HEK293 (cell line): ENCODE measurements at regions not wholly inside any gene's neighbourhood (a gene's known extent, or its start where the extent isn't known, plus 50 kb on each side); places are given as distances from the start of the nearest gene placed in this dataset.

Source experiments
- SETDB1 ChIP-seq: IDR thresholded peaks from one replicate; pipeline ENCODE4 v1.6.1; 2017; ENCODE audit warnings: mild to moderate bottlenecking, low read length, moderate library complexity, mixed read lengths; ENCODE audit not compliant: insufficient read length
- YY1 ChIP-seq: fragments of 450-650 bp; formaldehyde crosslinking; IDR thresholded peaks from 2 replicates; pipeline ENCODE4 v1.5.1; 2018; ENCODE audit warnings: missing biosample characterization, missing genetic modification characterization
- ZBTB7A ChIP-seq: fragments of 450-650 bp; formaldehyde crosslinking; IDR thresholded peaks from 2 replicates; pipeline ENCODE4 v1.5.1; 2016; ENCODE audit warnings: low read depth, missing biosample characterization, missing genetic modification characterization
- ZFP37 ChIP-seq: fragments of 450-650 bp; formaldehyde crosslinking; IDR thresholded peaks from 2 replicates; pipeline ENCODE4 v1.5.1; 2016; ENCODE audit warnings: missing biosample characterization, missing genetic modification characterization
- ZNF37A ChIP-seq: fragments of 450-650 bp; IDR thresholded peaks from 2 replicates; pipeline ENCODE4 v1.5.1; 2018; ENCODE audit warnings: missing biosample characterization, missing genetic modification characterization
- TF ChIP-seq, protein P1 (sequence below): fragments of 450-650 bp; formaldehyde crosslinking; IDR thresholded peaks from 2 replicates; pipeline ENCODE4 v1.5.1; 2016; ENCODE audit warnings: missing biosample characterization, missing genetic modification characterization
- TF ChIP-seq, protein P2 (sequence below): fragments of 450-650 bp; formaldehyde crosslinking; IDR thresholded peaks from 2 replicates; pipeline ENCODE4 v1.5.1; 2017; ENCODE audit warnings: missing biosample characterization, missing genetic modification characterization
- TF ChIP-seq, protein P3 (sequence below): fragments of 450-650 bp; formaldehyde crosslinking; IDR thresholded peaks from 2 replicates; pipeline ENCODE4 v1.5.1; 2016; ENCODE audit warnings: missing biosample characterization, missing genetic modification characterization, low read depth

DNA sequence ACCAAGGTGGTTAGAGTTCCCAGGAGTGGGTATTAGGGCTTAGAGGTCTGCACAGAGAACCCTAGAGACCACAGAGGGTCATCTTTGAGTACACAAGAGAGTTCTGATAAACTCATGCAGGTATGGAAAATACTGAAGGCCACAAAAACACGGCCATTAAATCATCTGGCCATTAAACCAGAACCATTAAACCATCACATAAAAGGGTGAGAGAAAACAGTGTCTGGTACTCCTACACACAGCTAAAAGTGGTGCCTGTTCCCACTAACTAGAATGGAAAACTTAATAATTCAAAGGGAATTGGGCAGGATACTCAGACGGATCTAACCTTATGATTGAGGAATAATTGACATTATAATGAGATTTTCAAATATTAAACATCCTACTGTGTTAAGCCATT lies 679.4 kb downstream of the TNS3 start:
- TF ChIP-seq ZBTB7A (tag by site-specific recombination) (no peak), SETDB1 (no peak), YY1 (tag by site-specific recombination) (no peak), ZNF37A (no peak), ZFP37 (no peak)
- TF ChIP-seq, protein P1, sequence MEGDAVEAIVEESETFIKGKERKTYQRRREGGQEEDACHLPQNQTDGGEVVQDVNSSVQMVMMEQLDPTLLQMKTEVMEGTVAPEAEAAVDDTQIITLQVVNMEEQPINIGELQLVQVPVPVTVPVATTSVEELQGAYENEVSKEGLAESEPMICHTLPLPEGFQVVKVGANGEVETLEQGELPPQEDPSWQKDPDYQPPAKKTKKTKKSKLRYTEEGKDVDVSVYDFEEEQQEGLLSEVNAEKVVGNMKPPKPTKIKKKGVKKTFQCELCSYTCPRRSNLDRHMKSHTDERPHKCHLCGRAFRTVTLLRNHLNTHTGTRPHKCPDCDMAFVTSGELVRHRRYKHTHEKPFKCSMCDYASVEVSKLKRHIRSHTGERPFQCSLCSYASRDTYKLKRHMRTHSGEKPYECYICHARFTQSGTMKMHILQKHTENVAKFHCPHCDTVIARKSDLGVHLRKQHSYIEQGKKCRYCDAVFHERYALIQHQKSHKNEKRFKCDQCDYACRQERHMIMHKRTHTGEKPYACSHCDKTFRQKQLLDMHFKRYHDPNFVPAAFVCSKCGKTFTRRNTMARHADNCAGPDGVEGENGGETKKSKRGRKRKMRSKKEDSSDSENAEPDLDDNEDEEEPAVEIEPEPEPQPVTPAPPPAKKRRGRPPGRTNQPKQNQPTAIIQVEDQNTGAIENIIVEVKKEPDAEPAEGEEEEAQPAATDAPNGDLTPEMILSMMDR (tag by site-specific recombination) = no peak
- TF ChIP-seq, protein P2, sequence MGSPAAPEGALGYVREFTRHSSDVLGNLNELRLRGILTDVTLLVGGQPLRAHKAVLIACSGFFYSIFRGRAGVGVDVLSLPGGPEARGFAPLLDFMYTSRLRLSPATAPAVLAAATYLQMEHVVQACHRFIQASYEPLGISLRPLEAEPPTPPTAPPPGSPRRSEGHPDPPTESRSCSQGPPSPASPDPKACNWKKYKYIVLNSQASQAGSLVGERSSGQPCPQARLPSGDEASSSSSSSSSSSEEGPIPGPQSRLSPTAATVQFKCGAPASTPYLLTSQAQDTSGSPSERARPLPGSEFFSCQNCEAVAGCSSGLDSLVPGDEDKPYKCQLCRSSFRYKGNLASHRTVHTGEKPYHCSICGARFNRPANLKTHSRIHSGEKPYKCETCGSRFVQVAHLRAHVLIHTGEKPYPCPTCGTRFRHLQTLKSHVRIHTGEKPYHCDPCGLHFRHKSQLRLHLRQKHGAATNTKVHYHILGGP (tag by site-specific recombination) = no peak
- TF ChIP-seq, protein P3, sequence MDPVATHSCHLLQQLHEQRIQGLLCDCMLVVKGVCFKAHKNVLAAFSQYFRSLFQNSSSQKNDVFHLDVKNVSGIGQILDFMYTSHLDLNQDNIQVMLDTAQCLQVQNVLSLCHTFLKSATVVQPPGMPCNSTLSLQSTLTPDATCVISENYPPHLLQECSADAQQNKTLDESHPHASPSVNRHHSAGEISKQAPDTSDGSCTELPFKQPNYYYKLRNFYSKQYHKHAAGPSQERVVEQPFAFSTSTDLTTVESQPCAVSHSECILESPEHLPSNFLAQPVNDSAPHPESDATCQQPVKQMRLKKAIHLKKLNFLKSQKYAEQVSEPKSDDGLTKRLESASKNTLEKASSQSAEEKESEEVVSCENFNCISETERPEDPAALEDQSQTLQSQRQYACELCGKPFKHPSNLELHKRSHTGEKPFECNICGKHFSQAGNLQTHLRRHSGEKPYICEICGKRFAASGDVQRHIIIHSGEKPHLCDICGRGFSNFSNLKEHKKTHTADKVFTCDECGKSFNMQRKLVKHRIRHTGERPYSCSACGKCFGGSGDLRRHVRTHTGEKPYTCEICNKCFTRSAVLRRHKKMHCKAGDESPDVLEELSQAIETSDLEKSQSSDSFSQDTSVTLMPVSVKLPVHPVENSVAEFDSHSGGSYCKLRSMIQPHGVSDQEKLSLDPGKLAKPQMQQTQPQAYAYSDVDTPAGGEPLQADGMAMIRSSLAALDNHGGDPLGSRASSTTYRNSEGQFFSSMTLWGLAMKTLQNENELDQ (tag by site-specific recombination) = no peak
